H9 (cell line): ENCODE measurements at regions not wholly inside any gene's neighbourhood (a gene's known extent, or its start where the extent isn't known, plus 50 kb on each side); places are given as distances from the start of the nearest gene placed in this dataset.

Experiments used
- DNase-seq: peaks from one replicate; pipeline ENCODE4 v3.0.0-alpha.2; 2017
- H2AFZ ChIP-seq: one replicate; pipeline ENCODE4 v1.6.1; 2013; ENCODE audit warnings: mild to moderate bottlenecking, low read length, control low read depth, moderate library complexity
- H2AK5ac ChIP-seq: 2 replicates; pipeline ENCODE4 v1.6.1; 2013; ENCODE audit warnings: low read length, control low read depth, mixed read lengths; ENCODE audit not compliant: insufficient read length
- H2BK120ac ChIP-seq: one replicate; pipeline ENCODE4 v1.6.1; 2013; ENCODE audit warnings: low read depth, mild to moderate bottlenecking, low read length, control low read depth, inconsistent platforms; ENCODE audit not compliant: poor library complexity, severe bottlenecking
- H2BK12ac ChIP-seq: 2 replicates; pipeline ENCODE4 v1.6.1; 2013; ENCODE audit warnings: low read length, control low read depth, mixed read lengths, low read depth; ENCODE audit not compliant: insufficient read length
- H2BK15ac ChIP-seq: 2 replicates; pipeline ENCODE4 v1.6.1; 2013; ENCODE audit warnings: low read depth, low read length, control low read depth
- H2BK20ac ChIP-seq: one replicate; pipeline ENCODE4 v1.6.1; 2013; ENCODE audit warnings: low read depth, mild to moderate bottlenecking, low read length, control low read depth, inconsistent platforms; ENCODE audit not compliant: poor library complexity, severe bottlenecking
- H2BK5ac ChIP-seq: 2 replicates; pipeline ENCODE4 v1.6.1; 2013; ENCODE audit warnings: low read length, control low read depth, mixed read lengths; ENCODE audit not compliant: insufficient read length
- H3K14ac ChIP-seq: 2 replicates; pipeline ENCODE4 v1.6.1; 2013; ENCODE audit warnings: low read length, control low read depth; ENCODE audit not compliant: insufficient read depth
- H3K18ac ChIP-seq: 2 replicates; pipeline ENCODE4 v1.6.1; 2013; ENCODE audit warnings: low read depth, mild to moderate bottlenecking, mixed read lengths, low read length, control low read depth; ENCODE audit not compliant: insufficient read length
- H3K23ac ChIP-seq: 2 replicates; pipeline ENCODE4 v1.6.1; 2013; ENCODE audit warnings: low read length, control low read depth, mixed read lengths, low read depth; ENCODE audit not compliant: insufficient read length
- H3K23me2 ChIP-seq: 2 replicates; pipeline ENCODE4 v1.6.1; 2013; ENCODE audit warnings: low read depth, mild to moderate bottlenecking, mixed read lengths, low read length, control low read depth; ENCODE audit not compliant: insufficient read length, poor library complexity, severe bottlenecking
- H3K27ac ChIP-seq: 2 replicates; pipeline ENCODE4 v1.5.1; 2013; ENCODE audit warnings: low read length, control low read depth, mixed read lengths, low read depth; ENCODE audit not compliant: insufficient read length
- H3K27me3 ChIP-seq: 2 replicates; pipeline ENCODE4 v1.6.1; 2013; ENCODE audit warnings: low read length, control low read depth, inconsistent platforms; ENCODE audit not compliant: insufficient read depth
- H3K4ac ChIP-seq: 2 replicates; pipeline ENCODE4 v1.6.1; 2013; ENCODE audit warnings: low read depth, mild to moderate bottlenecking, control low read depth, inconsistent platforms, low read length, moderate library complexity
- H3K4me1 ChIP-seq: 2 replicates; pipeline ENCODE4 v1.6.1; 2013; ENCODE audit warnings: low read length, control low read depth, inconsistent platforms; ENCODE audit not compliant: insufficient read depth
- H3K4me2 ChIP-seq: 2 replicates; pipeline ENCODE4 v1.6.1; 2013; ENCODE audit warnings: low read length, control low read depth, mixed read lengths; ENCODE audit not compliant: insufficient read length, insufficient read depth
- H3K56ac ChIP-seq: 2 replicates; pipeline ENCODE4 v1.6.1; 2013; ENCODE audit warnings: low read depth, mild to moderate bottlenecking, mixed read lengths, low read length, control low read depth; ENCODE audit not compliant: insufficient read length
- H3K79me1 ChIP-seq: 2 replicates; pipeline ENCODE4 v1.6.1; 2013; ENCODE audit warnings: low read depth, mild to moderate bottlenecking, moderate library complexity, low read length, control low read depth, inconsistent platforms; ENCODE audit not compliant: insufficient read depth, poor library complexity, severe bottlenecking
- H3K79me2 ChIP-seq: 2 replicates; pipeline ENCODE4 v1.6.1; 2013; ENCODE audit warnings: low read length, control low read depth, inconsistent platforms; ENCODE audit not compliant: insufficient read depth
- H3K9ac ChIP-seq: 2 replicates; pipeline ENCODE4 v1.6.1; 2013; ENCODE audit warnings: low read length, control low read depth, mixed read lengths; ENCODE audit not compliant: insufficient read length; ENCODE audit errors: extremely low read depth
- H3K9me3 ChIP-seq: one replicate; pipeline ENCODE4 v1.6.1; 2013; ENCODE audit warnings: low read depth, low read length, inconsistent platforms; ENCODE audit not compliant: control insufficient read depth
- H3T11ph ChIP-seq: one replicate; pipeline ENCODE4 v1.6.1; 2013; ENCODE audit warnings: mild to moderate bottlenecking, low read length, control low read depth, inconsistent platforms
- H4K20me1 ChIP-seq: one replicate; pipeline ENCODE4 v1.6.1; 2013; ENCODE audit not compliant: control insufficient read depth, insufficient read length, insufficient read depth
- H4K5ac ChIP-seq: 2 replicates; pipeline ENCODE4 v1.6.1; 2013; ENCODE audit warnings: low read depth, mild to moderate bottlenecking, mixed read lengths, low read length, control low read depth; ENCODE audit not compliant: insufficient read length
- H4K8ac ChIP-seq: replicated peaks from 2 replicates; pipeline ENCODE4 v1.6.1; 2013; ENCODE audit warnings: low read length, control low read depth, mixed read lengths, low read depth; ENCODE audit not compliant: insufficient read length
- H4K91ac ChIP-seq: 2 replicates; pipeline ENCODE4 v1.6.1; 2013; ENCODE audit warnings: low read depth, mild to moderate bottlenecking, moderate library complexity, mixed read lengths, low read length, control low read depth; ENCODE audit not compliant: insufficient read length
- H3K27ac Mint-ChIP-seq, 3 experiments: 2 replicates in 2 of 3; 3 replicates in 1 of 3; pipeline ENCODE4 v1.8.0; 2020 to 2021; ENCODE audit warnings: mixed read lengths in 3 of 3, mild to moderate bottlenecking in 1 of 3, moderate library complexity in 1 of 3
- H3K27me3 Mint-ChIP-seq: 2 replicates; pipeline ENCODE4 v1.8.0; 2021; ENCODE audit warnings: low read depth, mild to moderate bottlenecking, moderate library complexity, mixed read lengths
- H3K36me3 Mint-ChIP-seq, 3 experiments: 2 replicates in 2 of 3; 3 replicates in 1 of 3; pipeline ENCODE4 v1.8.0; 2020 to 2021; ENCODE audit warnings: low read depth in 3 of 3, mixed read lengths in 3 of 3; ENCODE audit not compliant: insufficient read depth in 1 of 3
- H3K4me1 Mint-ChIP-seq, 2 experiments: 2 replicates each; pipeline ENCODE4 v1.8.0; 2020; ENCODE audit warnings: mixed read lengths in 2 of 2
- H3K4me3 Mint-ChIP-seq, 2 experiments: 2 replicates in 1 of 2; 3 replicates in 1 of 2; pipeline ENCODE4 v1.8.0; 2020 to 2021; ENCODE audit warnings: mild to moderate bottlenecking in 2 of 2, mixed read lengths in 2 of 2, moderate library complexity in 1 of 2
- H3K9me3 Mint-ChIP-seq, 2 experiments: 2 replicates in 1 of 2; 3 replicates in 1 of 2; pipeline ENCODE4 v1.8.0; 2020; ENCODE audit warnings: mild to moderate bottlenecking in 2 of 2, mixed read lengths in 2 of 2, moderate library complexity in 1 of 2
- WGBS: extraction: QIAGEN DNeasy Blood & Tissue Kit; methylation state at CpG from one replicate; pipeline ENCODE4 v1.1.7; 2013; ENCODE audit warnings: missing lambda C conversion rate, low lambda C conversion rate, mixed read lengths; ENCODE audit not compliant: insufficient read length; ENCODE audit errors: extremely low coverage; 5-methylcytosine and 5-hydroxymethylcytosine counted together
- TF ChIP-seq, protein P1 (sequence below): fragments of 200-600 bp; sonication (generic); conservative IDR thresholded peaks from 3 replicates; pipeline ENCODE4 v1.8.0; 2021; ENCODE audit warnings: antibody characterized with exemption, mild to moderate bottlenecking

DNA sequence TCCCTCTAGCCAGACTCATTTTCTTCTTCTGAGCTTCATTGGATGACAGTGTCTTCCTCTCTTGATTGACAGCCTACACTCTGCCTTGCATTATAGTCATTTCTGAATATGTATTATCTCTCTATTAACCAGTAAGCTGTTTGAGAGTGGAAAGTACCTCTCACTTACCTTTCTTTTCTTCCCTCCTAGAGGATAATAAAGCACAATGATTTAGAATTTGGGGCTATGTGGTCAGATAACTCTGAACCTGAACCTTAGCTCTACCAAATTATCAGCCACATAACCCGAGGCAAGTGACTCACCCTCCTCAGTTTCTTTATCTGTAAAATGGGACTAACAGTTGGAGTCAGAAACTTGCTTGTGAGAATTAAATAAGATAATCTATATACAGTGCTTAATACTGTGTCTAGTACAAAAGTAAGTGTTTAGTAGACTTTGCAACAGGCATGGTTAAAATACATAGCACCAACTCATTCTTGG lies 331.8 kb upstream of the TBL1XR1 start:
- Mint-ChIP-seq H3K9me3 (peaks cover 0 to 3% of the 10 kb centered on the region in 2 experiments; a peak in 1 of 5 replicates), H3K27me3 (no peaks in the 10 kb centered on the region), H3K4me3 (no peak overlapping the region), H3K27ac (no peak overlapping the region), H3K4me1 (peaks cover 0 to 5% of the 10 kb centered on the region in 2 experiments; a peak in 3 of 4 replicates), H3K36me3 (0 out of 7 replicates have a peak, but pooled peaks cover 0 to 4% (median 0%) of the 10 kb centered on the region in 3 experiments)
- no peaks in the 10 kb centered on the region for H3K79me2 ChIP-seq
- no peak overlapping the region for H4K91ac ChIP-seq
- H3K27me3 ChIP-seq, result no peaks in the 10 kb centered on the region
- H3K4ac ChIP-seq, result no peak overlapping the region
- no peak overlapping the region for H4K5ac ChIP-seq
- no peak overlapping the region for H4K8ac ChIP-seq
- no peak overlapping the region for H3K18ac ChIP-seq
- H3K9me3 ChIP-seq, result no peaks in the 10 kb centered on the region
- no peak for DNase-seq
- WGBS, result no CpG with 5 or more reads among the region's 1 CpG
- H3K56ac ChIP-seq, result no peak overlapping the region
- no peak overlapping the region for H3K27ac ChIP-seq
- H3T11ph ChIP-seq, result no peak overlapping the region
- no peak overlapping the region for H2BK20ac ChIP-seq
- H2BK120ac ChIP-seq, result no peak overlapping the region
- H3K23ac ChIP-seq, result no peak overlapping the region
- H3K4me2 ChIP-seq, result no peak overlapping the region
- H3K14ac ChIP-seq, result no peak overlapping the region
- no peaks in the 10 kb centered on the region for H3K23me2 ChIP-seq
- no peak overlapping the region for H2AFZ ChIP-seq
- H2BK5ac ChIP-seq, result no peak overlapping the region
- H3K9ac ChIP-seq, result no peak overlapping the region
- no peaks in the 10 kb centered on the region; the same call in 1 of the 2 replicates for H3K4me1 ChIP-seq
- TF ChIP-seq, protein P1, sequence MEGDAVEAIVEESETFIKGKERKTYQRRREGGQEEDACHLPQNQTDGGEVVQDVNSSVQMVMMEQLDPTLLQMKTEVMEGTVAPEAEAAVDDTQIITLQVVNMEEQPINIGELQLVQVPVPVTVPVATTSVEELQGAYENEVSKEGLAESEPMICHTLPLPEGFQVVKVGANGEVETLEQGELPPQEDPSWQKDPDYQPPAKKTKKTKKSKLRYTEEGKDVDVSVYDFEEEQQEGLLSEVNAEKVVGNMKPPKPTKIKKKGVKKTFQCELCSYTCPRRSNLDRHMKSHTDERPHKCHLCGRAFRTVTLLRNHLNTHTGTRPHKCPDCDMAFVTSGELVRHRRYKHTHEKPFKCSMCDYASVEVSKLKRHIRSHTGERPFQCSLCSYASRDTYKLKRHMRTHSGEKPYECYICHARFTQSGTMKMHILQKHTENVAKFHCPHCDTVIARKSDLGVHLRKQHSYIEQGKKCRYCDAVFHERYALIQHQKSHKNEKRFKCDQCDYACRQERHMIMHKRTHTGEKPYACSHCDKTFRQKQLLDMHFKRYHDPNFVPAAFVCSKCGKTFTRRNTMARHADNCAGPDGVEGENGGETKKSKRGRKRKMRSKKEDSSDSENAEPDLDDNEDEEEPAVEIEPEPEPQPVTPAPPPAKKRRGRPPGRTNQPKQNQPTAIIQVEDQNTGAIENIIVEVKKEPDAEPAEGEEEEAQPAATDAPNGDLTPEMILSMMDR, result no peak
- no peak overlapping the region for H2BK12ac ChIP-seq
- H2BK15ac ChIP-seq, result no peak overlapping the region
- H2AK5ac ChIP-seq, result no peak overlapping the region
- no peaks in the 10 kb centered on the region for H3K79me1 ChIP-seq
- H4K20me1 ChIP-seq, result no peaks in the 10 kb centered on the region
